K562 (cell line): ENCODE measurements at regions not wholly inside any gene's neighbourhood (a gene's known extent, or its start where the extent isn't known, plus 50 kb on each side); places are given as distances from the start of the nearest gene placed in this dataset.

Experiments
- ATAC-seq: fragments of 200-7000 bp; cut with Tn5 transposase; 3 replicates; pipeline ENCODE4 v1.9.1; 2020; ENCODE audit warnings: moderate library complexity
- BruUV-seq: library from RNA; stranded (reverse); fragments of 400-500 nt; replicated peaks from 2 replicates; lab custom pipeline; 2021; lab: Mats Ljungman, UMichigan
- CTCF ChIA-PET: fragments of 300-600 bp; formaldehyde crosslinking; extraction: SDS; loops from one replicate; lab custom pipeline; 2021; ENCODE audit warnings: low intra/inter-chr PET ratio; lab: Yijun Ruan, JAX
- POLR2A ChIA-PET: fragments of 300-600, 350-650 bp; sonication (Branson Sonifier 250); formaldehyde crosslinking; extraction: SDS; loops from one replicate; lab custom pipeline; 2021; ENCODE audit warnings: antibody characterized with exemption, inconsistent platforms; lab: Yijun Ruan, JAX
- DNase-seq, 4 experiments: peaks; one replicate each; pipeline versions ENCODE4 v3.0.0 to v3.0.0-alpha.2; 2011 to 2018; ENCODE audit warnings: low spot score in 3 of 4, mixed read lengths in 3 of 4; ENCODE audit errors: extremely low read depth in 1 of 4
- FAIRE-seq: peaks from 2 replicates; lab custom pipeline; 2011; peaks lifted over from hg19 to GRCh38; lab: Jason Lieb, UNC
- H2AFZ ChIP-seq: 2 replicates; pipeline ENCODE4 v1.6.0; 2011; ENCODE audit warnings: low read depth, low read length, control low read depth, inconsistent platforms
- H3K27ac ChIP-seq: fragments of 200-600 bp; 3 replicates; pipeline ENCODE4 v1.8.0; 2011; ENCODE audit warnings: low read depth, mild to moderate bottlenecking, control low read depth, inconsistent platforms, low read length, moderate library complexity, mixed read lengths; ENCODE audit errors: extremely low read depth
- H3K27me3 ChIP-seq, 2 experiments: fragments of 300-600 bp in 1 of 2; 2 replicates in 1 of 2; 3 replicates in 1 of 2; pipeline versions ENCODE4 v1.6.0 to v1.8.0; 2011; ENCODE audit warnings: inconsistent platforms in 2 of 2, low read length in 2 of 2, mild to moderate bottlenecking in 1 of 2, mixed read lengths in 1 of 2, moderate library complexity in 1 of 2; ENCODE audit not compliant: control insufficient read depth in 2 of 2, insufficient read depth in 2 of 2
- H3K36me3 ChIP-seq: fragments of 300-600 bp; 3 replicates; pipeline ENCODE4 v1.8.0; 2011; ENCODE audit warnings: mild to moderate bottlenecking, low read length, inconsistent platforms; ENCODE audit not compliant: control insufficient read depth, insufficient read depth
- H3K4me1 ChIP-seq, 2 experiments: fragments of 200-600 bp in 1 of 2; replicated peaks in 1 of 2; 2 replicates in 1 of 2; 3 replicates in 1 of 2; pipeline versions ENCODE4 v1.5.1 to v1.8.0; 2011; ENCODE audit warnings: inconsistent platforms in 2 of 2, low read length in 2 of 2, mild to moderate bottlenecking in 1 of 2, mixed read lengths in 1 of 2, moderate library complexity in 1 of 2; ENCODE audit not compliant: control insufficient read depth in 2 of 2, insufficient read depth in 2 of 2
- H3K4me2 ChIP-seq: 2 replicates; pipeline ENCODE4 v1.6.1; 2011; ENCODE audit warnings: low read length, control low read depth, inconsistent platforms, mixed read lengths; ENCODE audit not compliant: insufficient read depth
- H3K4me3 ChIP-seq: fragments of 200-600 bp; sonication (generic), shearing (Covaris generic); 2 replicates; pipeline ENCODE4 v1.5.1; 2016; ENCODE audit warnings: control low read depth, inconsistent platforms
- H3K79me2 ChIP-seq: fragments of 200-600 bp; 3 replicates; pipeline ENCODE4 v1.8.0; 2011; ENCODE audit warnings: low read length, inconsistent platforms; ENCODE audit not compliant: control insufficient read depth, insufficient read depth
- H3K9ac ChIP-seq, 2 experiments: 2 replicates each; pipeline versions ENCODE4 v1.6.0 to v1.6.1; 2011; ENCODE audit warnings: low read depth in 2 of 2, low read length in 2 of 2, control low read depth in 1 of 2, inconsistent platforms in 1 of 2, mild to moderate bottlenecking in 1 of 2, mixed read lengths in 1 of 2; ENCODE audit not compliant: insufficient read depth in 1 of 2
- H3K9me1 ChIP-seq: one replicate; pipeline ENCODE4 v1.6.0; 2011; ENCODE audit warnings: inconsistent platforms, mild to moderate bottlenecking, low read length, moderate library complexity; ENCODE audit not compliant: control insufficient read depth, insufficient read depth
- H3K9me3 ChIP-seq: replicated peaks from 2 replicates; pipeline ENCODE4 v1.5.1; 2011; ENCODE audit warnings: low read depth, low read length, inconsistent platforms; ENCODE audit not compliant: control insufficient read depth, insufficient read depth
- H4K20me1 ChIP-seq: replicated peaks from 2 replicates; pipeline ENCODE4 v1.6.1; 2011; ENCODE audit warnings: low read length, inconsistent platforms, mixed read lengths; ENCODE audit not compliant: control insufficient read depth, insufficient read depth
- ARHGAP35 ChIP-seq: fragments of 450-650 bp; IDR thresholded peaks from 2 replicates; pipeline ENCODE4 v1.6.1; 2018; ENCODE audit not compliant: partially characterized antibody
- ATF1 ChIP-seq, 2 experiments: fragments of 450-650 bp in 1 of 2; IDR thresholded peaks; 2 replicates each; pipeline ENCODE4 v1.6.1; 2016; ENCODE audit warnings: missing compliant biosample characterization in 1 of 2, missing genetic modification characterization in 1 of 2
- CBFA2T3 ChIP-seq: fragments of 450-650 bp; IDR thresholded peaks from 2 replicates; pipeline ENCODE4 v1.6.1; 2017
- CTCF ChIP-seq, 3 experiments: IDR thresholded peaks in 2 of 3; conservative IDR thresholded peaks in 1 of 3; 2 replicates each; pipeline ENCODE4 v1.5.1; 2011 to 2012; ENCODE audit warnings: low read length in 3 of 3, mild to moderate bottlenecking in 3 of 3, control low read depth in 2 of 3, improper control_type of control experiment in 1 of 3, inconsistent platforms in 1 of 3, low read depth in 1 of 3, mixed read lengths in 1 of 3, moderate library complexity in 1 of 3; ENCODE audit not compliant: insufficient read depth in 2 of 3
- GTF2E2 ChIP-seq: fragments of 200-800 bp; sonication (Bioruptor generic); IDR thresholded peaks from 2 replicates; pipeline ENCODE4 v1.6.1; 2016; ENCODE audit warnings: missing genetic modification characterization, missing compliant biosample characterization
- KAT7 ChIP-seq: sonication (generic); formaldehyde crosslinking; IDR thresholded peaks from 2 replicates; pipeline ENCODE4 v1.8.0; 2022; ENCODE audit warnings: missing genetic modification reagents, mild to moderate bottlenecking, borderline replicate concordance
- NFRKB ChIP-seq: fragments of 450-650 bp; IDR thresholded peaks from 2 replicates; pipeline ENCODE4 v1.6.1; 2016; ENCODE audit warnings: low read depth
- NFYB ChIP-seq: IDR thresholded peaks from 2 replicates; pipeline ENCODE4 v1.6.1; 2011; ENCODE audit warnings: mild to moderate bottlenecking, moderate library complexity; ENCODE audit not compliant: insufficient read length; ENCODE audit errors: extremely low read depth
- POLR2AphosphoS2 ChIP-seq: IDR thresholded peaks from 2 replicates; pipeline ENCODE4 v1.6.1; 2012; ENCODE audit warnings: low read length, improper control_type of control experiment
- SAFB2 ChIP-seq: fragments of 200-400 bp; formaldehyde crosslinking; IDR thresholded peaks from 2 replicates; pipeline ENCODE4 v1.6.1; 2018; ENCODE audit warnings: borderline replicate concordance, low read length, low read depth, moderate library complexity; ENCODE audit not compliant: severe bottlenecking
- SRSF7 ChIP-seq: fragments of 200-400 bp; formaldehyde crosslinking; optimal IDR thresholded peaks from 2 replicates; pipeline ENCODE3; 2017; ENCODE audit warnings: mild to moderate bottlenecking, low read depth, low read length
- TAF9B ChIP-seq: fragments of 450-650 bp; IDR thresholded peaks from 2 replicates; pipeline ENCODE4 v1.6.1; 2018; ENCODE audit warnings: mild to moderate bottlenecking; ENCODE audit not compliant: partially characterized antibody
- USF1 ChIP-seq: sonication (generic); formaldehyde crosslinking; IDR thresholded peaks from 2 replicates; pipeline ENCODE4 v1.9.0; 2022; ENCODE audit warnings: mild to moderate bottlenecking, missing genetic modification reagents
- ZFP30 ChIP-seq: fragments of 250-450 bp; sonication (Bioruptor Pico); IDR thresholded peaks from 2 replicates; pipeline ENCODE4 v1.8.0; 2022; ENCODE audit warnings: moderate library complexity, mild to moderate bottlenecking, inconsistent platforms, borderline replicate concordance
- WGBS: fragments of 100-300 bp; shearing (Covaris generic); methylation state at CpG from one replicate; pipeline ENCODE4 v1.1.6; 2016; ENCODE audit warnings: low coverage, mixed read lengths; ENCODE audit not compliant: insufficient coverage; ENCODE audit errors: missing lambda C conversion rate; 5-methylcytosine and 5-hydroxymethylcytosine counted together
- in situ Hi-C: fragments of 300-500 bp; cut with MboI; formaldehyde crosslinking; loops from 4 replicates; pipeline ENCODE4 v1.15.0; 2018; ENCODE audit warnings: inconsistent platforms, mixed read lengths
- intact Hi-C: fragments of 100-400 bp; cut with micrococcal nuclease; formaldehyde crosslinking; loops from 2 replicates; pipeline ENCODE4 v1.14.2; 2022
- TF ChIP-seq, protein P1 (sequence below): sonication (generic); formaldehyde crosslinking; IDR thresholded peaks from 2 replicates; pipeline ENCODE4 v1.9.0; 2022; ENCODE audit warnings: mild to moderate bottlenecking, missing genetic modification reagents

- H3K4me2 ChIP-seq: no peak overlapping the region
- no peak overlapping the region for H3K27ac ChIP-seq
- no peaks in the 10 kb centered on the region for H3K9me1 ChIP-seq
- POLR2A ChIA-PET: interaction anchor here (0.7 kb wide), 1 partner anchor 61 kb away, joined by 4 read pairs; no protein-coding TSS in a partner anchor
- no peaks in the 10 kb centered on the region for H4K20me1 ChIP-seq
- CTCF ChIA-PET: no interaction called here
- no peak overlapping the region for H3K9ac ChIP-seq
- whole genome bisulfite sequencing: 0% methylated on average over 4 of the region's 4 CpGs
- no peak overlapping the region for H2AFZ ChIP-seq
- DNase-seq (no peak), ATAC-seq (no peak), FAIRE-seq (no peak)
- intact Hi-C loops (no loop called here), in situ Hi-C loops (no loop called here)
- no peaks in the 10 kb centered on the region for H3K27me3 ChIP-seq
- no peaks in the 10 kb centered on the region for H3K36me3 ChIP-seq
- BruUV-seq: no TSS peak
- H3K9me3 ChIP-seq: no peaks in the 10 kb centered on the region; the same call in 1 of the 2 replicates
- no peak overlapping the region for H3K4me3 ChIP-seq
- no peaks in the 10 kb centered on the region for H3K4me1 ChIP-seq
- no peaks in the 10 kb centered on the region for H3K79me2 ChIP-seq
- TF ChIP-seq SAFB2 (no peak), USF1 (CRISPR knock-in tag) (no peak), KAT7 (CRISPR knock-in tag) (no peak), ATF1 (CRISPR knock-in tag; IDR thresholded peaks at IDR 0.05) (no peak), ATF1 (tag; IDR thresholded peaks at IDR 0.05) (no peak), ARHGAP35 (no peak), SRSF7 (no peak), CTCF (IDR thresholded peaks at IDR 0.05 in 2 of 3, conservative IDR thresholded peaks at IDR 0.05 in 1 of 3; ENCODE audit: insufficient read depth in 2 of 3, low read depth in 1 of 3, low read length in 3 of 3) (no peak), POLR2AphosphoS2 (no peak), GTF2E2 (tag) (no peak), TAF9B (no peak), NFRKB (no peak), ZFP30 (CRISPR knock-in tag) (no peak), CBFA2T3 (no peak), NFYB (no peak)
- TF ChIP-seq, protein P1, sequence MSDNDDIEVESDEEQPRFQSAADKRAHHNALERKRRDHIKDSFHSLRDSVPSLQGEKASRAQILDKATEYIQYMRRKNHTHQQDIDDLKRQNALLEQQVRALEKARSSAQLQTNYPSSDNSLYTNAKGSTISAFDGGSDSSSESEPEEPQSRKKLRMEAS (CRISPR knock-in tag): no peak
These were observed 59.6 kb upstream of the ST6GALNAC5 start for GRCh38 chr1:76807543-76808260.
